HG03442 (cell line): ENCODE measurements at regions not wholly inside any gene's neighbourhood (a gene's known extent, or its start where the extent isn't known, plus 50 kb on each side); places are given as distances from the start of the nearest gene placed in this dataset.

Experiments
- ATAC-seq: cut with Tn5 transposase; IDR thresholded peaks from one replicate; pipeline ENCODE4 v1.9.1; 2021; ENCODE audit warnings: mild to moderate bottlenecking, moderate library complexity; ENCODE audit not compliant: unreplicated experiment

GRCh38 chrY:19167319-19168201 lies 394.0 kb upstream of the HSFY2 start:
- no peak for ATAC-seq

GRCh38 chrY:19148783-19149182 lies 375.2 kb upstream of the HSFY2 start:
- ATAC-seq, result no peak

GRCh38 chrY:19146296-19146695 lies 372.8 kb upstream of the HSFY2 start:
- no peak for ATAC-seq

GRCh38 chrY:19142093-19142492 lies 368.6 kb upstream of the HSFY2 start:
- no peak for ATAC-seq

- no peak for ATAC-seq
These were observed 366.9 kb upstream of the HSFY2 start for GRCh38 chrY:19140285-19140920.

GRCh38 chrY:19134426-19134825 lies 360.9 kb upstream of the HSFY2 start:
- no peak for ATAC-seq

GRCh38 chrY:19130569-19131358 lies 357.2 kb upstream of the HSFY2 start:
- no peak for ATAC-seq

GRCh38 chrY:19126889-19127288 lies 353.4 kb upstream of the HSFY2 start:
- no peak for ATAC-seq

GRCh38 chrY:19124609-19125008 lies 351.1 kb upstream of the HSFY2 start:
- ATAC-seq, result no peak

- no peak for ATAC-seq
These were observed 348.9 kb upstream of the HSFY2 start for GRCh38 chrY:19122450-19122849.

GRCh38 chrY:19098349-19098748 lies 324.8 kb upstream of the HSFY2 start:
- no peak for ATAC-seq

- ATAC-seq, result no peak
These were observed 321.9 kb upstream of the HSFY2 start for GRCh38 chrY:19095460-19095859.

GRCh38 chrY:19083006-19083405 lies 309.5 kb upstream of the HSFY2 start:
- ATAC-seq, result no peak

- ATAC-seq, result peak; percentile 13
These were observed 304.2 kb upstream of the HSFY2 start for GRCh38 chrY:19077698-19078113.

- peak; percentile 52 for ATAC-seq
These were observed 303.5 kb upstream of the HSFY2 start for GRCh38 chrY:19076846-19077697.

- ATAC-seq, result no peak
These were observed 302.1 kb upstream of the HSFY2 start for GRCh38 chrY:19075471-19076253.

- no peak for ATAC-seq
These were observed 293.9 kb upstream of the HSFY2 start for GRCh38 chrY:19067435-19067834.

- no peak for ATAC-seq
These were observed 293.1 kb upstream of the HSFY2 start for GRCh38 chrY:19066447-19067190.

- no peak for ATAC-seq
These were observed 291.6 kb upstream of the HSFY2 start for GRCh38 chrY:19065119-19065518.
